ENCODE measurements at regions not wholly inside any gene's neighbourhood (a gene's known extent, or its start where the extent isn't known, plus 50 kb on each side); places are given as distances from the start of the nearest gene placed in this dataset.

DNA sequence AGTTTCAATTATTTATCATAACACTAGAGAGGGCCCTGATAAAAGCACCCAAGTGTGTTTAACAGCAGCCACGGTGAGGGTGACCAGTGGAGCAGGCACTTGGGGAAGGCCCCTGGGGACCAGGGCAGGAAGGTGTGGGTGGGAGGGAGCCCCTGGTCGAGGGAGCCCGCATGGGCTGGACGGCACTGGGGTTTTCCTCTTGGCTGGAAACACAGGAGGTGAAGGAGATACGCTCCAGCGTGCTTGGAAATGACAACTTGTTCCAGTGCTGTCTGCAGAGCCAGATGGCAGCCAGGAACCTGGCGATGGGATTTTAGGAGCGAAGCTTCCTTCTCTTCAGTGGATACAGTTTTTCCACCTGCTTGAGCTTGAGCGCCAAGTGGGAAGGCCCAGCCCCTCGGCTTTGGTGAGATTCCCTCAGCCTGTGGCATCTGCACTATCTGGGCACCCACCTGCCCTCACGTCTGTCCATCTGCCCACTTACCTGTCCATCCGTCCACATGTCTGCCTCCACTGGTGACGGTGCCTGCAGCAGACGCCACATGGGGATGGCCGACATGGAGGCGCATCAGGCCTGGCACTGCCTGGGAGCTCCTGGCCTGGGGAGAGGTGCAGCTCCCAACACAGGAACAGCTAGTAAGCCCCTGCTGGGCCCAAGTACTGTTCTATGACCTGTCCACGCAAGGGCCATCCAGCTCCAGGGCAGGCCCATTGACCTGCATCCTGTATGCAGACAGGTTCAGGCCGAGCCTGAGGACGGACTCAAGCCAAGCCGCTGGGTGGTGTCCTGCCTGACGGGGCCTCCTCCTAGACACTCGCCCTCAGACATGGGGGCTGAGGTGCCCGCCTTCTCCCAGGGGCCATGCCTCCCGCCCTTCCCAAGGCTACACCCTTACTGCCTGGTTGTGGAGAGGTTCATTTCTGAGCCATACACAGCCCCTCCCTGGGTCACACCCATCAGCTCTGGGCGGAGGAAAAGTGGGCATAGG is 192.2 kb upstream of the C14orf180 start (continued):
- TF ChIP-seq EZH2 (IDR thresholded peaks at IDR 0.05; ENCODE audit: borderline replicate concordance, insufficient read depth, low read length, poor library complexity, severe bottlenecking) (no peak), POLR2AphosphoS5 (IDR thresholded peaks at IDR 0.05) (no peak), EP300 (conservative IDR thresholded peaks at IDR 0.05; ENCODE audit: poor library complexity, severe bottlenecking) (no peak)

DNA sequence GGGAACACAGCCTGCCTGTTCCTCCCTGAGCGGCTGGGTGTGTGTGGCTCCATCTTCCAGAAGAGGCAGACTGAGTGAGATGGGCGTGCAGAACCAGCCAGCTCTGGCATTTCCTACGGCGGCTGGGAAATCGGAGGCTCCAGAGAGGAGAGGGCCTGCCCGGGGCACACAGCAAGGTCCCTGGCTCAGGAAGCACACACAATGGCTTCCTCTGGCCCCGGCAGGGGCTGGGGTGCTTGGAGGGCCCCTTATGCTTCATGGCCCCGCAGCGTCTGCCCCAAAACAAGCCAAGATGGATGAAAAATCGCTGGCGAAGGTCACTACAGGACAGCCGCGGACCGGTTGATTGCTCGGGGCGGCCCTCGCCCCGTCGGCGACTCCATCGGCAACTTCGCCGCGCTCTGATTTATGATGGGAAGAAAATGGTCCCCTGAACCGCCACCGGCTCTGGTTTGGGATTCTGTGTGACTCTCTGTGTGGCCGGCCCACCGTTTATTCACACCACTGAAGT is 191.5 kb upstream of the C14orf180 start:
- H3K79me2 ChIP-seq (replicated peaks; ENCODE audit: insufficient read depth, low read length): no peaks in the 10 kb centered on the region
- no peaks in the 10 kb centered on the region for H3K36me3 ChIP-seq (ENCODE audit: insufficient read depth, low read length)
- H3K27ac ChIP-seq (ENCODE audit: low read length): no peak overlapping the region
- no peaks in the 10 kb centered on the region for H3F3A ChIP-seq (ENCODE audit: insufficient read depth, low read length, poor library complexity, severe bottlenecking)
- H3K9me3 ChIP-seq (ENCODE audit: low read length): no peaks in the 10 kb centered on the region
- H3K4me2 ChIP-seq (ENCODE audit: low read length): no peak overlapping the region
- no peak overlapping the region for H3K9ac ChIP-seq (ENCODE audit: low read length)
- TF ChIP-seq TAF1 (IDR thresholded peaks at IDR 0.05; ENCODE audit: low read depth) (no peak), REST (IDR thresholded peaks at IDR 0.05; ENCODE audit: borderline replicate concordance) (no peak), POLR2AphosphoS5 (IDR thresholded peaks at IDR 0.05) (no peak), MXI1 (conservative IDR thresholded peaks at IDR 0.05; ENCODE audit: poor library complexity, severe bottlenecking) (no peak), RAD21 (conservative IDR thresholded peaks at IDR 0.05) (no peak), EZH2 (IDR thresholded peaks at IDR 0.05; ENCODE audit: borderline replicate concordance, insufficient read depth, low read length, poor library complexity, severe bottlenecking) (no peak), EP300 (conservative IDR thresholded peaks at IDR 0.05; ENCODE audit: poor library complexity, severe bottlenecking) (no peak), SMC3 (conservative IDR thresholded peaks at IDR 0.05; ENCODE audit: poor library complexity) (no peak)
- TF ChIP-seq, protein P1, sequence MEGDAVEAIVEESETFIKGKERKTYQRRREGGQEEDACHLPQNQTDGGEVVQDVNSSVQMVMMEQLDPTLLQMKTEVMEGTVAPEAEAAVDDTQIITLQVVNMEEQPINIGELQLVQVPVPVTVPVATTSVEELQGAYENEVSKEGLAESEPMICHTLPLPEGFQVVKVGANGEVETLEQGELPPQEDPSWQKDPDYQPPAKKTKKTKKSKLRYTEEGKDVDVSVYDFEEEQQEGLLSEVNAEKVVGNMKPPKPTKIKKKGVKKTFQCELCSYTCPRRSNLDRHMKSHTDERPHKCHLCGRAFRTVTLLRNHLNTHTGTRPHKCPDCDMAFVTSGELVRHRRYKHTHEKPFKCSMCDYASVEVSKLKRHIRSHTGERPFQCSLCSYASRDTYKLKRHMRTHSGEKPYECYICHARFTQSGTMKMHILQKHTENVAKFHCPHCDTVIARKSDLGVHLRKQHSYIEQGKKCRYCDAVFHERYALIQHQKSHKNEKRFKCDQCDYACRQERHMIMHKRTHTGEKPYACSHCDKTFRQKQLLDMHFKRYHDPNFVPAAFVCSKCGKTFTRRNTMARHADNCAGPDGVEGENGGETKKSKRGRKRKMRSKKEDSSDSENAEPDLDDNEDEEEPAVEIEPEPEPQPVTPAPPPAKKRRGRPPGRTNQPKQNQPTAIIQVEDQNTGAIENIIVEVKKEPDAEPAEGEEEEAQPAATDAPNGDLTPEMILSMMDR (IDR thresholded peaks at IDR 0.05; ENCODE audit: poor library complexity, severe bottlenecking): no peak
- no peak overlapping the region for H2AFZ ChIP-seq (ENCODE audit: low read depth, low read length)
- H3K27me3 ChIP-seq (ENCODE audit: insufficient read depth, low read depth, low read length): no peaks in the 10 kb centered on the region
- H4K20me1 ChIP-seq (ENCODE audit: insufficient read depth): no peaks in the 10 kb centered on the region
- H3K4me3 ChIP-seq (ENCODE audit: low read length): no peak overlapping the region
- H3K9me2 ChIP-seq (ENCODE audit: insufficient read depth, low read length): no peaks in the 10 kb centered on the region
